CD4-positive, alpha-beta T cell treated with Interferon gamma for 1 hour (primary cell): ENCODE measurements at regions not wholly inside any gene's neighbourhood (a gene's known extent, or its start where the extent isn't known, plus 50 kb on each side); places are given as distances from the start of the nearest gene placed in this dataset.

Experiments used
- DNase-seq: peaks from one replicate; pipeline ENCODE4 v3.0.0-alpha.2; 2020

GRCh38 chr12:59839514-59839913 is 243.7 kb downstream of the SLC16A7 start:
- no peak for DNase-seq

GRCh38 chr12:59843260-59843843 is 247.5 kb downstream of the SLC16A7 start:
- no peak for DNase-seq

DNA sequence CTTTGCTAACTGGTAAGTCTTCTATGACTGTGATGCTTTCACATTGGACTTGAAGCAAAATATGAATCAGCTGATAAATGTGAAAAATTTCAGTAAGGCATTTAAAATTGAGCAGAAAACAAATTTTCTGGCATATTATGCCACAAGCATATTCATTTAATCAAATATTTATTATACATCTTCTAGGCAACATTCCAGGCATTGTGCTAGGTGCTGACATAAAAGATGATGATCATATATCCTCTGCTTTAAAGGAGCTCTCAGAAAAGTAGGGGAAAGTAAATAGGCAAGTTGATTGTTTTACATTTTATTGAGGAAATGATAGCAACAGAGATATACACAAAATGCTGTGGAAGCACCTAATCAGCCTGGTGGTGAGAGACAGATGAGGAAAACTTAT is 248.9 kb downstream of the SLC16A7 start:
- no peak for DNase-seq

DNA sequence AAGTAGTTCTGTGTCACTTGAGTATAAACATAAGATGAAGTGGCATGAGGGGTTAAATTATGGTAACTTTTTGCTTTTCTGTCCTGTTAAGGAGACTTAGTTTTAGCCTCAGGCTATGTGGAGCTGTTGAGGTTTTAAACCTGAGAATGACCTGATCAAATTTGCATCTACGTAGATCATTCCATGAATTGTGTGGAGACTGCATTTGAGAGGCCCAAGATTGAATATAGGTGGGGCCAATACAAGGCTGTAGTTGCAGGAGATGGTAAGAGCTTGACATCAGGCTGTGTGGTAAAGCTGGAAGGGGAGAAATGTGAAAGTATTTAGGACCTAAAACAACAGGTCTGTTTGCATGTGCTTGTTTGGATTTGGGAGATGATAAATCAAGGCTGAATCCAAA is 249.5 kb downstream of the SLC16A7 start:
- no peak for DNase-seq

DNA sequence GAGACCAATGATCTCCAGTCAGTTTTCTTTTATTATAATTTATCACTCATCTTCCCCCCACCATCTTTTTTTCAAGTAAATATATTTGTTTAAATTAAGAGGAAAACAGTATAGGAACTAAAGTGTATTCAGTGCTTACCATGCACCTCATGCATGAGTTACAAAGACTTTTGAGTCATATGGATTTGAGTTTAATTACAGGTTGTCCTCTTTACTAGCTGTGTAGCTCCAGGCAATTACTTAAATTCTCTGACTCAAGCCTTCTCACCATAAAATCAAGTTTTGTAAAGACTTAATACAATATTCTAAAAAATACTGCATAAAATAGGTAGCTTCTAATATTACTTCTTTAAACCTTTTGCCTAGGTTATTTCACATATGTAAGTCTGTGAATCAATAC is 251.3 kb downstream of the SLC16A7 start:
- no peak for DNase-seq

- DNase-seq, result no peak
Observed at GRCh38 chr12:59850268-59850667, 254.4 kb downstream of the SLC16A7 start.

- DNase-seq, result no peak
Observed at GRCh38 chr12:59858508-59859170, 262.8 kb downstream of the SLC16A7 start.

DNA sequence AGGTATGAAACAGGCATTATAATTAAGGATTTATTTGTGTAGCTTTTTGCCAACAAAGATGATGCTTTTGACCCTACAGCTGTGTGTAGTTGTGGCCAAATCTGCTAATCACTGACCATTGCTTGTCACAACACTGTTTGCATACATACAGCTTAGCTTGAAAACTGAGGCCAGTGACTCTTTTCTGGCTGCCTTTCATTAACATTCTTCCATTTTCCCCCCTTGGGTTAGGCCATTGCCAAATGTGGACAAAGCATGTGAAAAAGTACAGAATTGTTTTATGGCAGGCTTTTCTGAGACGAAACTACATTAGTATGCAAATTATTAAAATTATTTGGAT is 263.3 kb downstream of the SLC16A7 start:
- DNase-seq, result no peak

DNA sequence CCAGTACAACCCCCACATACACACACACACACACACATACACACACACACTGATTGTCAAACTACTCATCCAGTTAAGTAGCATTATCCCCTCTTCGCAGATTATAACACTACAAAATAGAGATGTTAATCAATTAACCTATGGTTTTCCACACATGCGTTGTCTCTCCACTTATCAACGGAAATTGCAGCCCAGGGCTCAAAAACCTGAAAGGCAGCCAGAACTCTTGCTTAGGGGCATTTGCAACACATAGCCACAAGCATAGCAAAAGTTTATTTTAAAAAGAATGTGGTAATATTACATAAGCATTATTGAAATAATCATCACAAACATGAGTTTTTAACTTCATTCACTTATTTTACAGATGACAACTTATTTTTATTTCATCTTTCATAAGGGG is 265.8 kb downstream of the SLC16A7 start:
- no peak for DNase-seq

- no peak for DNase-seq
Observed at GRCh38 chr12:59867055-59867454, 271.2 kb downstream of the SLC16A7 start.

DNA sequence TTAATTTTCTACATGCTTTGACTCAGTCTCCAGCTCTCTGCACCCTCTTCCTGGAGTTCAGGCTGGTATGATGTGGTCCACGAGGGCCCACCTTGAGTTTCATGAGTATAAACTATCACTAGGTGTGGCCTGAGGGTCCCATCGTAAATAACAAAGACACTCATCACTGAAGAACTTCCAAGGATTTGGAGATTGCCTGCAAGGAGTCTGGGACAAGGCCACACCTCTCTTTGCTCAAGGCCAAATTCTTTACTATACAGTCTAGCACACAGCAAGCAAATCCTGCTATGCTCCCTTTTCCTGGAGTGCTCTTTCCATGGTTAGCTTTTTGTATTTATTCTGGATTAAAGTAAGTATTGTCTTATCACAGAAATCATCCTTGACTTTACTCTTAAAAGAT is 271.9 kb downstream of the SLC16A7 start:
- no peak for DNase-seq

GRCh38 chr12:59871779-59872178 is 275.9 kb downstream of the SLC16A7 start:
- no peak for DNase-seq

DNA sequence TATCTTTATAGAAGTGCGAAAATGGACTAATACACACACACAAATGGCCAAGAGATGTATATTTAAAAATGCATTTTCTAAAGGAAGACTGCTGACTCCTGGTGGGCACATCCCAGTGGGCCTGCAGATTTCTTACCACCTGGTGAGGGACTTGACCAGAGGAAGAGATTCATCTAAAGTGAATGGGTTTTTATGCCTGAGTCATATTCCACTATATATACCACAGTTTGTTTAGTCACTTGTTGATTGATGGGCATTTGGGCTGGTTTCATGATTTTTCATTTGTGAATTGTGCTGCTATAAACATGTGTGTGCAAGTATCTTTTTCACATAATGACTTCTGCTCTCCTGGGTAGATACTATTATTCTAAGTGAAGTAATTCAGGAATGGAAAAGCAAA is 277.3 kb downstream of the SLC16A7 start:
- no peak for DNase-seq

DNA sequence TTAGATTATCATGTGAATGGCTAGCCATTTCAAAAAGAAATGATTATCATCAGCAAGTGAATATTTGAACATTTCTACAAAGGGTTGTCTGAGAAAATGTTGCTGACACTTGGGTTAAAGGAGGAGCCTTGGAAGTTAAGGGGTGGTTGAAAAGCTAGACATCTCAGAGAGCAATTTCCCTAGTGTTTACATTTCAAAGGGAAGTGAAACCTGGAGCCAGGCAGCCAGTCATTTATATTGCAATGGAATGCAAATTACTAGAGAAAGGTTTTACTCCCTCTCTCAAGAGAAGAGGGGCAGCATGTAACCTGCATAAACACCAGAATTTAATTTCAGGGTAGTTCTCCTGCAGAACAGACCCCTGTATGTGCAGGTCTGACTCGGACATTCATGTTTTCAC is 279.0 kb downstream of the SLC16A7 start:
- no peak for DNase-seq

GRCh38 chr12:59886131-59886733 is 290.4 kb downstream of the SLC16A7 start:
- no peak for DNase-seq

- DNase-seq, result no peak
Observed at GRCh38 chr12:59887178-59887577, 291.3 kb downstream of the SLC16A7 start.

DNA sequence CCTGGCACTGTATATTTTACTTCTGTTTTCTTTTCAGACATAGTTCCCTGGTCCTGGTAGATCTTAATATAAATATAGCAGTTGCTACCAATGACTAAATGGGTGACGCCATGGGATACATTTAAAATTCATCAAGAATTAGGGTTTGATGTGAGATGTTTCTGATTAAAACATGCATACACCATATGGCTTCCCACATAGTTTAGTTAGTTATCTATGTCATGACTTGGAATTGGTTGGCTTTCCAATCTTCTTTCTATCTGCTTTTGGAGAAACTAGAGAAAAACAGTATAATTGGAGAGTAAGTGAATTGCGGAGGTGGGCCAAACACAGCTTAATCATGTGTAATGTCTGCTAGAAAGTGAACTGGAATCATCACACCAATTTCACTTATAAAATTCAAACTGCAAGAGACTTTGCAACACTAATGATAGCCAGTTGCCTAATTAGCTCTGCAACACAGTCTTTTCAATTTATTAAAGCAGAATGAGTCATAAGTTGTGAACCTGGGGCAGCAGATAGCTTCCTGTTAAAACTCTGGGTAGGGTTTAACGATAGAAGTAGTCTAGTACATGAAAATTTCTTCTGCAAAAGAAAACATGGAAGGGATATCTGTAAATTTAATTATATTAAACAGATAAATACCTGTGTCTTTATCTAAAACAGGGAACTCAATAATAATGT is 295.2 kb downstream of the SLC16A7 start:
- no peak for DNase-seq

GRCh38 chr12:59895166-59895775 is 299.4 kb downstream of the SLC16A7 start:
- no peak for DNase-seq

- DNase-seq, result no peak
Observed at GRCh38 chr12:59904874-59905521, 309.2 kb downstream of the SLC16A7 start.

DNA sequence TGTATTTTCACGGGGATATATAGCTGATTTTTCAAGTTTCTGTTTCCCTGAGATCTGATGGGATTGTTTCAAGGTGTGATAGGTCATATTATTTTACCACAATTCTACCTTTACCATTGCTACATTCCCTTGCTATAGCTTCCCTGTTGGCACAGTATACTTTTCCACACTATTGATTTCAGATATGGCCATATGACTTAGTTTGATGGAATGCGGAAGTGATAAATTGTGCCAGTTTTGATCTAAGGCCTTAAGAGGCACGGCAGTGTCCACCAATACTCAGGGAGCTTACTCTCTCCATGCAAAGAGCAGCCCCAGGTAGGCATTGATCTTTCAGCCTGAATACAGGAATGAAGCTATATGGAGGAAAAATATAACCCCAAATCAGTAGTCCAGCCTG is 315.7 kb downstream of the SLC16A7 start:
- no peak for DNase-seq

- DNase-seq, result no peak
Observed at GRCh38 chr12:59916988-59917387, 321.2 kb downstream of the SLC16A7 start.

DNA sequence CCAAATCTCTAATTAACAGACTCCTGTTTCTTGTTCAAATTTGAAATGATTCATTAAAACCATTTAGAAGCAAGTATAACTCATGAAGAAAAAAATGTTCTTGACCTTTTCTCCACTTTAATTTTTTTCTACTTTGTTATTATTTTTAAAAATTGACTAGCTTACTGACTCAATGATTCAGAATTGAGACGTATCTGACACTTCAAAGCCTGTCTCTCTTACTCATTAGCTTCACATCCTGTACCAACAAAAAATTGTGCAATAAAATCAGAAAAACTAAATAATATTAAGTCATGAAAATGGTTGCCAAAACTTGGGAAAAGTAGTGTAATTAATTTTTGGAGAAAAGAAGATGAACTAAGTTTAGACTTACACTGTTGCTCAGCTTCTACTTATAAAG is 331.2 kb downstream of the SLC16A7 start:
- no peak for DNase-seq

- DNase-seq, result no peak
Observed at GRCh38 chr12:59928416-59928815, 332.6 kb downstream of the SLC16A7 start.
